ENCODE measurements at regions not wholly inside any gene's neighbourhood (a gene's known extent, or its start where the extent isn't known, plus 50 kb on each side); places are given as distances from the start of the nearest gene placed in this dataset.

GRCh38 chr7:138382862-138383565, 77.0 kb upstream of the TRIM24 start (continued):
- no peak for TF ChIP-seq ZNF362 (tag by site-specific recombination; IDR thresholded peaks at IDR 0.05)
- TF ChIP-seq ZNF132 (tag by site-specific recombination; IDR thresholded peaks at IDR 0.05; ENCODE audit: borderline replicate concordance) = no peak
- no peak for TF ChIP-seq ZSCAN5A (tag by site-specific recombination; IDR thresholded peaks at IDR 0.05)
- TF ChIP-seq TCF7L2 (IDR thresholded peaks at IDR 0.05; ENCODE audit: borderline replicate concordance, low read depth, low read length) = no peak
- no peak for TF ChIP-seq ZNF366 (tag by site-specific recombination; conservative IDR thresholded peaks at IDR 0.05)
- no peak for TF ChIP-seq ZNF335 (tag by site-specific recombination; conservative IDR thresholded peaks at IDR 0.05)
- TF ChIP-seq ZNF473 (tag by site-specific recombination; IDR thresholded peaks at IDR 0.05) = no peak
- TF ChIP-seq ZFP3 (tag by site-specific recombination; IDR thresholded peaks at IDR 0.05; ENCODE audit: low read depth) = no peak
- no peak for TF ChIP-seq ZNF488 (tag by site-specific recombination; IDR thresholded peaks at IDR 0.05)
- no peak for TF ChIP-seq ZNF529 (tag by site-specific recombination; IDR thresholded peaks at IDR 0.05; ENCODE audit: insufficient replicate concordance)

GRCh38 chr7:138386821-138387220, 73.2 kb upstream of the TRIM24 start:
- Histone ChIP-seq H3K27ac (ENCODE audit: extremely low read depth, low read depth, low read length) (no peak overlapping the region), H3K4me1 (ENCODE audit: control insufficient read depth, insufficient read depth, low read length) (no peaks in the 10 kb centered on the region), H3K36me3 (ENCODE audit: control insufficient read depth in 2 of 2, insufficient read depth in 1 of 2, low read length in 2 of 2) (no peaks in the 10 kb centered on the region), H3K9me3 (ENCODE audit: control insufficient read depth, insufficient read depth, low read depth, low read length) (no peaks in the 10 kb centered on the region), H3K4me3 (ENCODE audit: low read depth, low read length) (no peak overlapping the region)
- CTCF ChIA-PET = interaction anchor here (0.6 to 0.7 kb wide), 2 partner anchors 157 to 194 kb away, joined by 3 read pairs; no protein-coding TSS in a partner anchor
- POLR2A ChIA-PET = no interaction called here
- TF ChIP-seq ZNF658 (tag by site-specific recombination; IDR thresholded peaks at IDR 0.05) (no peak), ZBTB7A (tag by site-specific recombination; IDR thresholded peaks at IDR 0.05; ENCODE audit: low read depth) (no peak), ZBTB10 (tag by site-specific recombination; IDR thresholded peaks at IDR 0.05) (no peak), ZNF19 (tag by site-specific recombination; IDR thresholded peaks at IDR 0.05; ENCODE audit: low read depth) (no peak)

- ChIA-PET CTCF (interaction anchor here (0.7 kb wide), 1 partner anchor 61 kb away, joined by 4 read pairs; no protein-coding TSS in a partner anchor), POLR2A (no interaction called here)
- no peaks in the 10 kb centered on the region for H3K4me1 ChIP-seq (ENCODE audit: control insufficient read depth, insufficient read depth, low read length)
- no peaks in the 10 kb centered on the region for H3K36me3 ChIP-seq (ENCODE audit: control insufficient read depth in 2 of 2, insufficient read depth in 1 of 2, low read length in 2 of 2)
- H3K4me3 ChIP-seq (ENCODE audit: low read depth, low read length) = no peak overlapping the region
- no peak overlapping the region for H3K27ac ChIP-seq (ENCODE audit: extremely low read depth, low read depth, low read length)
- H3K9me3 ChIP-seq (ENCODE audit: control insufficient read depth, insufficient read depth, low read depth, low read length) = no peaks in the 10 kb centered on the region
- no peak for TF ChIP-seq ZSCAN23 (tag by site-specific recombination; IDR thresholded peaks at IDR 0.05)
- TF ChIP-seq ZNF26 (tag by site-specific recombination; IDR thresholded peaks at IDR 0.05) = no peak
- no peak for TF ChIP-seq BCL11B (tag by site-specific recombination; IDR thresholded peaks at IDR 0.05; ENCODE audit: low read depth)
- TF ChIP-seq ZNF561 (tag by site-specific recombination; IDR thresholded peaks at IDR 0.05; ENCODE audit: borderline replicate concordance) = no peak
- TF ChIP-seq ZNF175 (tag by site-specific recombination; IDR thresholded peaks at IDR 0.05) = no peak
- no peak for TF ChIP-seq SCRT1 (tag by site-specific recombination; IDR thresholded peaks at IDR 0.05; ENCODE audit: borderline replicate concordance)
- TF ChIP-seq ZBTB8A (tag by site-specific recombination; IDR thresholded peaks at IDR 0.05) = no peak
- no peak for TF ChIP-seq ZNF658 (tag by site-specific recombination; IDR thresholded peaks at IDR 0.05)
- TF ChIP-seq ZXDB (tag by site-specific recombination; IDR thresholded peaks at IDR 0.05) = no peak
- TF ChIP-seq ZNF645 (tag by site-specific recombination; IDR thresholded peaks at IDR 0.05) = no peak
Observed at GRCh38 chr7:138387755-138388475, 72.1 kb upstream of the TRIM24 start.

All from HEK293 (cell line).